Natural killer cell treated with Interleukin-12 subunit alpha and Interleukin-12 subunit beta and Interleukin-15 and Interleukin-18, amount 100 ng/mL, for 72 hours (primary cell): ENCODE measurements at regions not wholly inside any gene's neighbourhood (a gene's known extent, or its start where the extent isn't known, plus 50 kb on each side); places are given as distances from the start of the nearest gene placed in this dataset.

ENCODE experiments used
- ATAC-seq, 2 donors: fragments of 150-1000 bp; cut with Tn5 transposase in 1 of 2; sonication (Bioruptor Pico), chemical (Tn5 transposase) in 1 of 2; 2 replicates each; pipeline ENCODE4 v1.10.0; 2021
- DNase-seq: peaks from one replicate; pipeline ENCODE4 v3.0.0; 2022; ENCODE audit warnings: low spot score
- H3K27ac Mint-ChIP-seq, 2 donors: 1 replicate in 1 of 2; 2 replicates in 1 of 2; pipeline ENCODE4 v1.8.0; 2022; ENCODE audit warnings: mixed read lengths in 2 of 2, mild to moderate bottlenecking in 1 of 2, moderate library complexity in 1 of 2
- H3K27me3 Mint-ChIP-seq, 2 donors: 1 replicate in 1 of 2; 2 replicates in 1 of 2; pipeline ENCODE4 v1.8.0; 2022; ENCODE audit warnings: mixed read lengths in 2 of 2
- H3K36me3 Mint-ChIP-seq: one replicate; pipeline ENCODE4 v1.8.0; 2022; ENCODE audit warnings: mixed read lengths
- H3K4me1 Mint-ChIP-seq, 2 donors: 1 replicate in 1 of 2; 2 replicates in 1 of 2; pipeline ENCODE4 v1.8.0; 2022; ENCODE audit warnings: low read depth in 2 of 2, mixed read lengths in 2 of 2, mild to moderate bottlenecking in 1 of 2
- H3K4me3 Mint-ChIP-seq: one replicate; pipeline ENCODE4 v1.8.0; 2022; ENCODE audit warnings: mixed read lengths
- H3K9me3 Mint-ChIP-seq: 2 replicates; pipeline ENCODE4 v1.8.0; 2022; ENCODE audit warnings: mixed read lengths

- Mint-ChIP-seq H3K4me3 (no peak overlapping the region), H3K9me3 (no peaks in the 10 kb centered on the region), H3K27ac (no peak overlapping the region), H3K4me1 (no peaks in the 10 kb centered on the region), H3K27me3 (peaks cover 7% of the 10 kb centered on the region in 2 donors), H3K36me3 (no peaks in the 10 kb centered on the region)
- DNase-seq = peak; percentile 45
- peak in 1 of 2 donors; percentile 17 for ATAC-seq
These were observed 83.0 kb downstream of the YTHDF1 start for GRCh38 chr20:63132715-63133471.

DNA sequence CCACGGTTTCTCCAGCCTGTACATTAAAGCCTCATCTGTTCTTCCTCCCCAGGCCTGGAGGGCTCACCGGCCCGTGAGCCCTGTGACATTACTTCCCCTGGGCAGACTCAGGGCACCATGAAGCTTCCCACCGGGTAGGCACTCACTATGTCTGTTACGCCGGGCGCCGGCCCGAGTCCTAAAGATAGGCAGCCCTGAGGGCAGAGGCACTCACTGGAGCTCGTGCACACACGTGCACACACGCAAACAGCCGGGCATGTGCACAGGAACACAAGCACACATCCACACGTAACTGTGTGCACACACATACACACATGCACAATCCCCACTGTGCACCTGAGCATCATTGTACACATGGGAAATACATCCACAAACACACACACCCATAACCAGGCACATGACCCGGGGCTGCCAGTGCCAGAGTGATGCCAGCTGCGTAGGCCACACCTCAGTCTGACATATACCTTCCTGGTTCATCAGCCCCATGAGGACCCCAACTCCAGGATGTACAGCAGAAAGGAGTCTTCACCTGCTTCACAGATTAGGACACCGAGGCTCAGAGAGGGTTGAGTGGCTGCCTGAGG, 83.7 kb downstream of the YTHDF1 start:
- peak; percentile 58 for DNase-seq
- Mint-ChIP-seq H3K27ac (no peak overlapping the region), H3K36me3 (no peaks in the 10 kb centered on the region)

DNA sequence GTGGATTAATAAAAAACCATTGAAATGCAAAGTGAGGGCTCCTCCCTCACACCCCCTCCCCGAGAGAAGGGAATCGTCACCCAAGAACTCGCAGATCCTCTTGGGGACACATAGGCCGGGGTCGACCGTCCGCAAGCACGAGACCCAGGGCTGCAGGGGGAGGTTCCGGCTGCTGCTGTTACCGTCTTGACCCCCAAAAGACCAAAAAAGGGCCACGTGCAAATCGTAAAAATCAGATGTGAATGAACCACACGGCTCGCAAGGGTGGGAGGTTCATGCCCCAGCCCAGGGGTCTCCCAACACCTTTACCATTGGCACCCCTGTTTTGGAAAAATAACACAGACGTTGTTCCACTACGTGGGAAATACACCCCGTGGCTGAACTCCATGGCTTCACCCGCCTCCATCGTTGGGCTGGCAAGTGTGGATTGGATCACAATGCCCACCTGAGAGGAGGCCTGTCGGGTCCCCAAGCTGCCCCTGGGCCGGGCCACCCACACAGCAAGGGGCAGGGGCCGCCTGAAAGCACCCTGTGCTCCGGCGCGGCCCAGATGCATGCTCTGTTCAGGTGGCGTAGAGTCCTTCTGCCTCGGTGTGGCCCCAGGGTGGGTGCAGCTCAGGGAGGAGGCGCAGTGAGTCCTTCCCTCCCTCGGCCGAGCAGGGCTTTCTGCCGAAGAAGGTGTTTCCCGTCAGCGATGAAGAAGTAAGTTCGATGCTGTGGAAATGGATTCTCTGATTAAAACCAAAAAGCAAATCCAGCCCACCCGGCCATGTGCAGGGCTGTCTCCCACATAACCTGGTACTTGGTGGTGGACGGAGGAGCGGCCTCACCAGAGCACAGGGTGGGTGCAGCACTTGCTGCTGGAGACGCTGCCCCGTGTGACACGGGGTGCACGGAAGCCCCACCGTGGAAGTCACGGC, 85.0 kb downstream of the YTHDF1 start:
- no peaks in the 10 kb centered on the region for H3K9me3 Mint-ChIP-seq
- H3K4me1 Mint-ChIP-seq = no peaks in the 10 kb centered on the region
- no peak overlapping the region for H3K27ac Mint-ChIP-seq
- H3K36me3 Mint-ChIP-seq = no peaks in the 10 kb centered on the region
- DNase-seq (peak; percentile 59), ATAC-seq (no peak)
- no peak overlapping the region for H3K4me3 Mint-ChIP-seq
- peaks cover 7% of the 10 kb centered on the region in 2 donors for H3K27me3 Mint-ChIP-seq

More for the DNA sequence above, 83.7 kb downstream of the YTHDF1 start:
- Mint-ChIP-seq H3K4me1 (no peaks in the 10 kb centered on the region), H3K9me3 (no peaks in the 10 kb centered on the region), H3K4me3 (no peak overlapping the region), H3K27me3 (peaks cover 7% of the 10 kb centered on the region in 2 donors)
- no peak for ATAC-seq

- H3K27me3 Mint-ChIP-seq = peaks cover 7% of the 10 kb centered on the region in 2 donors
- DNase-seq (peak; percentile 58), ATAC-seq (no peak)
- H3K4me3 Mint-ChIP-seq = no peak overlapping the region
- no peaks in the 10 kb centered on the region for H3K9me3 Mint-ChIP-seq
- H3K36me3 Mint-ChIP-seq = no peaks in the 10 kb centered on the region
- H3K4me1 Mint-ChIP-seq = no peaks in the 10 kb centered on the region
- H3K27ac Mint-ChIP-seq = no peak overlapping the region
These were observed 85.8 kb downstream of the YTHDF1 start for GRCh38 chr20:63129991-63130657.

DNA sequence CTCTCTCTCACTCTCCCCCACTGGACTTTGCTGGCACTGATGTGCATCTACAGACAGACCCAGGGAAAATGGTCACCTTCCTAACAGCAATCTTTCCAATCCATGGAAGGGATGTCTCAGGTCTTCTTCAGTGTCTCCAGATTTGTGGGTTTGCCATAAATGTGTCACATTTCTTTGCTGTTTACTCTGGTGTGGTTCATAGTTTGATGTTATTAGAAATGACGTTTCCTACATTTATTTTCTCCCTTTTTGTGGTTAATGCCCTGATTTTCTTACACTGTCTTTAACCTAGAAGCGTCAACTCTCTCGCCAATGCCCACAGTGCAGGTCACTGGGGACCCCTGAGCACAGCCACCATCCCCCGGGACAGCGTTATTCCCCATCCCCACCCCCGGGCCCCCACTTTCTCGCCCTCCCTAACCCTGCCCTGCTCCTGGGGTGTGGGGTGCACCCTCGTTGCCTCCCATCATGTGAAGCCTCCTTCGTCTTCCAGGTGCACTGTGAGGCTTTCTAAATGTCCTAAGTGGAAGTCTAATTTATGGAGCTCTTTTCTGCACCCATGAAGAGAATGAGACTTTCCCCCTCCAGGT, 86.5 kb downstream of the YTHDF1 start:
- no peak overlapping the region for H3K27ac Mint-ChIP-seq
- H3K36me3 Mint-ChIP-seq = no peaks in the 10 kb centered on the region
- no peak for DNase-seq
- no peaks in the 10 kb centered on the region for H3K9me3 Mint-ChIP-seq
- no peak for ATAC-seq
- H3K27me3 Mint-ChIP-seq = peaks cover 7% of the 10 kb centered on the region in 2 donors
- H3K4me3 Mint-ChIP-seq = no peak overlapping the region
- H3K4me1 Mint-ChIP-seq = no peaks in the 10 kb centered on the region

DNA sequence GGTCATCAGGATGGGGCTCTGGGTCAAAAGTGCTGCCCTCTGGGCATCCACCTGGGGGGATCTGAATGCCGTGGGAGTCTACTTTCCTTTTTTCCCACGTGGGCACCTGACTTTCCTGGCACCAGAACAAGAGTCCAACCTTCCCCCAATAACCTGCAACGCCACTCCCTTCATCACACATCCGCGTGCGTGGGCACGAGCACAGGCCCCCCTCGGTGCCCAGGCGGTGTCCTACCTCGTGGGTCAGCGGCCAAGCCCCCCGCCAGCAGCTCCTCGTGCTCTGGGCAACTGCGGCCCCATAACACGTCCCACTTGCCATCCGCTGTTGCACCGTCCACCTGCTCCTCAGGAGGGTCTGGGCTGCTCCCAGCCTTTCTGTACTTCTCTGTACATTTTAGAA, 87.0 kb downstream of the YTHDF1 start:
- H3K9me3 Mint-ChIP-seq = no peaks in the 10 kb centered on the region
- H3K27me3 Mint-ChIP-seq = peaks cover 7% of the 10 kb centered on the region in 2 donors
- ATAC-seq (no peak), DNase-seq (peak; percentile 18)
- no peaks in the 10 kb centered on the region for H3K36me3 Mint-ChIP-seq
- no peak overlapping the region for H3K27ac Mint-ChIP-seq
- H3K4me3 Mint-ChIP-seq = no peak overlapping the region
- H3K4me1 Mint-ChIP-seq = no peaks in the 10 kb centered on the region

DNA sequence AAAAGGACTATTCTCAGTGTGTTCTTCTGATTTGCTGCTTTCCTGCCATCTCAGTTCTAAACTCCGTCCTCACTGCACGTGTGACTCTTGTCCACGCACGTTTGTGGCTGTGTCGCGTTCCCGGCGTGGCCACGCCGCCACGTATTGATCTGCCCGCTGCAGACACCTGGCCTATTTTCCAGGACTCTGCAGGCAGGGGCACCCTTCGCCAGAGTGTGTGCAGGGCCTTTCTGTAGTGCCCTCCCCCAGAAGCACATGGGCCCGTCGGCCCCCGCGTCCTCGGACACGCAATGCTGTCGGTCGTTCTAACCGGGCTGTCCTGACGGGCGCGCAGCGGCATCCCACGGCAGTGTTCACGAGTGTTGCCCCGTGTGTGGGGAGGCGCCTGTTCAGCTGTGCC, 87.6 kb downstream of the YTHDF1 start:
- Mint-ChIP-seq H3K9me3 (no peaks in the 10 kb centered on the region), H3K27me3 (peaks cover 7% of the 10 kb centered on the region in 2 donors), H3K27ac (no peak overlapping the region), H3K4me3 (no peak overlapping the region), H3K36me3 (no peaks in the 10 kb centered on the region), H3K4me1 (no peaks in the 10 kb centered on the region)
- ATAC-seq = no peak
- DNase-seq = peak; percentile 56

GRCh38 chr20:63127700-63128364, 88.1 kb downstream of the YTHDF1 start:
- H3K36me3 Mint-ChIP-seq = no peaks in the 10 kb centered on the region
- no peaks in the 10 kb centered on the region for H3K9me3 Mint-ChIP-seq

DNA sequence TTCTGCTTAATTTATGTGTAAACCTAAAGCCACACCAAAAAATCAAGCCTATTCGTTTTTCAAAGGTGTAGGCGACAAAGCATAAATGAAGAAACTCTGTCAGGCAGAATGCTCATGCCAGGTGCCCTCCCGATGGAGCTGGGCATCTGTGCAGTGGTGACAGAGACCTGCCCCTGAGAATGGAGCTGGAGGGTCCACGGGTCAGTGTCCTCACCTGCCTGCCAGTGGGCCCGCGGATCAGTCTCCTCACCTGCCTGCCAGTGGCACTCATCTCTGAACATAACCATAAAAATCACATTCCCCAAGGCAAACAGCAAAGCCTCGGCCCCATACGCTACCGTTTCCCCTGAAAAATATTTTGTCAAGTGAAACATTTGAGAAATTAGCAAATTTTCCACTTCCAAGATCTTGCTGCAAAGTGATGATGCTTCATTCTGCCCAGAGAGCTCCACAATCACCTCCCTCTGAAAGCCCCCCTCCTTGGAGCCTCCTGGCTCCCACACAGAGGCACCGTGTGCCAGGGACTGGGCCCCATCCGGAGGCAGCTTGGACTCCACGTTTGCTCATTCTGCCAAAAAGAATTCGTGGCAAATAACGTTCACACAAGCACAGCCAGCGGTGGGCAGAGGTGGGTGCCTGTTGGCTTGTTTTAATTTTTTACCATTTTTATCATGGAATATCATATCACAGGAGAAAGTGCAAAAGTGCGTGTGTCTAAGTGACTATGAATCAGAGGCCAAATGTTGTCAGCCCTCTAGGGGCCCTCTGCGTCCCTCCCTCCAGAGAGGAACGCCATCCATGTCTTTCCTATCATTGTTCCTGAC, 88.8 kb downstream of the YTHDF1 start:
- H3K27ac Mint-ChIP-seq = no peak overlapping the region
- no peak overlapping the region for H3K4me3 Mint-ChIP-seq
- no peaks in the 10 kb centered on the region for H3K4me1 Mint-ChIP-seq
- no peaks in the 10 kb centered on the region for H3K9me3 Mint-ChIP-seq
- DNase-seq = peak; percentile 55
- H3K36me3 Mint-ChIP-seq = no peaks in the 10 kb centered on the region
- ATAC-seq = no peak
- H3K27me3 Mint-ChIP-seq = peaks cover 7% of the 10 kb centered on the region in 2 donors

More at GRCh38 chr20:63127700-63128364, 88.1 kb downstream of the YTHDF1 start:
- Mint-ChIP-seq H3K27ac (no peak overlapping the region), H3K27me3 (peaks cover 7% of the 10 kb centered on the region in 2 donors), H3K4me1 (no peaks in the 10 kb centered on the region), H3K4me3 (no peak overlapping the region)
- ATAC-seq (no peak), DNase-seq (peak; percentile 34)

DNA sequence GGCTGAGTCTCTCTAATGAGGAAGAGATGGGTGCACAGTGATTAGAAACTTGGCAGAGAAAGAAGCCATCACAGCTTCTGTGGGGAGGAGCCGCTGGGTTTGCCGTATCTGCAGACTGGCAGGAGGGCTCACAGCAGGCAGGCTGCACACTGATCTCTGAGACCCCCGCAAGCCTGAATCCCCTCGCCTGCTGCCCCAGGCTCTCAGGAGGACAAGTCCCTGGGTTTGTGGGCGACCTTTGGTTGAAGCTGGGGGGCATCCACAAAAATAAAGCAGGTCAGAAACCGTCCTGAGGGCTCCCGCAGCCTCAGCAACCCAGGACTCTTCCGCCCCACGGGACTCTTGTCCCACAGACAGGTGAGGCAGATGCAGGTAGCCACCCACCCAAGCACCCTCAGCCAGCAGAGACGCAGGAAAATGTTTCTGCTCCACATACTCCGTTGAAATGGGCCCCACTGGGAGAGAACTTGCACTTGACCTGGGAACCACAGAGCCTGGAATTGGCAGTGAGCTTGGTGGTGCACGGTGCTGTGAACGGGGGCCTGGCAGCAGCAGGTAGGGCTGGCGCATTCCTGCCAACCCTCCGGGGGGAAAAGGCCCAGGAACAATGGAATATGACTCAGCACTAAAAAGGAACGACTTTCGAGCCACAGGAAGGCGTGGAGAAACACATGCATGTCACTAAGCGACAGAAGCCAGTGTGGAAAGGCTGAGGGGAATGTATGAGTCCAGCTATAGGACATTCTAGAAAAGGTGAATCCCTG, 89.9 kb downstream of the YTHDF1 start:
- Mint-ChIP-seq H3K4me3 (no peak overlapping the region), H3K9me3 (no peaks in the 10 kb centered on the region), H3K4me1 (no peaks in the 10 kb centered on the region), H3K27ac (no peak overlapping the region), H3K36me3 (no peaks in the 10 kb centered on the region), H3K27me3 (peaks cover 7% of the 10 kb centered on the region in 2 donors)
- ATAC-seq (no peak), DNase-seq (no peak)

- H3K27me3 Mint-ChIP-seq = peaks cover 7% of the 10 kb centered on the region in 2 donors
- H3K4me1 Mint-ChIP-seq = no peaks in the 10 kb centered on the region
- DNase-seq = peak; percentile 8
- no peak overlapping the region for H3K4me3 Mint-ChIP-seq
- no peaks in the 10 kb centered on the region for H3K36me3 Mint-ChIP-seq
- no peaks in the 10 kb centered on the region for H3K9me3 Mint-ChIP-seq
- no peak overlapping the region for H3K27ac Mint-ChIP-seq
- no peak for ATAC-seq
These were observed 90.4 kb downstream of the YTHDF1 start for GRCh38 chr20:63125581-63125837.
